ENCODE measurements at regions not wholly inside any gene's neighbourhood (a gene's known extent, or its start where the extent isn't known, plus 50 kb on each side); places are given as distances from the start of the nearest gene placed in this dataset.
"Not testable (repeated sequence)": the region's sequence is repeated elsewhere in the genome, so short reads cannot be mapped to it uniquely, and the experiment has no call there.

GRCh38 chr5:90325093-90325492 lies 84.5 kb downstream of the CETN3 start (continued):
- no peak for TF ChIP-seq JUN (IDR thresholded peaks at IDR 0.05; ENCODE audit: low read depth, low read length)

GRCh38 chr5:90320348-90320747 lies 89.2 kb downstream of the CETN3 start:
- not testable (repeated sequence) for H4K5ac ChIP-seq (ENCODE audit: insufficient read length, low read depth, low read length)

More at GRCh38 chr5:90320348-90320747, 89.2 kb downstream of the CETN3 start:
- H3K4me2 ChIP-seq (ENCODE audit: insufficient read depth in 1 of 2, low read depth in 2 of 2, low read length in 2 of 2); FAIRE-seq; H3K27me3 ChIP-seq (replicated peaks in 1 of 4; ENCODE audit: control insufficient read depth in 3 of 4, extremely low read depth in 1 of 4, insufficient read depth in 3 of 4, low read length in 3 of 4); H3K18ac ChIP-seq (ENCODE audit: extremely low read depth, low read length); H3K79me1 ChIP-seq (ENCODE audit: low read depth, low read length); H2BK20ac ChIP-seq (ENCODE audit: low read length); H4K20me1 ChIP-seq (replicated peaks in 1 of 2; ENCODE audit: control insufficient read depth in 1 of 2, insufficient read depth in 2 of 2, low read length in 2 of 2); H2BK5ac ChIP-seq (ENCODE audit: low read depth, low read length); H4K91ac ChIP-seq (replicated peaks; ENCODE audit: insufficient read length, low read length); H3K4ac ChIP-seq (replicated peaks; ENCODE audit: insufficient read length, low read depth, low read length); H2BK15ac ChIP-seq (ENCODE audit: low read length); H3K14ac ChIP-seq (ENCODE audit: insufficient read length); H3K9me3 ChIP-seq (ENCODE audit: insufficient read depth in 2 of 2, low read depth in 1 of 2, low read length in 1 of 2); CTCF ChIA-PET (ENCODE audit: partially characterized antibody); POLR2A ChIA-PET (ENCODE audit: partially characterized antibody); H3K27ac ChIP-seq (ENCODE audit: low read depth, low read length); H3K79me2 ChIP-seq (ENCODE audit: control insufficient read depth in 1 of 2, insufficient read depth in 2 of 2, low read length in 2 of 2); H2BK120ac ChIP-seq (replicated peaks; ENCODE audit: low read depth, low read length); H3K4me1 ChIP-seq (replicated peaks in 1 of 4; ENCODE audit: control insufficient read depth in 3 of 4, insufficient read depth in 4 of 4, low read length in 3 of 4); H3K56ac ChIP-seq (replicated peaks; ENCODE audit: insufficient read length, low read depth, low read length); H3K36me3 ChIP-seq (ENCODE audit: control insufficient read depth in 2 of 4, insufficient read depth in 4 of 4, low read length in 3 of 4); H3K23me2 ChIP-seq (ENCODE audit: low read depth, low read length); H3K4me3 ChIP-seq (ENCODE audit: extremely low read depth in 1 of 4, insufficient read depth in 2 of 4, low read depth in 3 of 4, low read length in 4 of 4); DNase-seq (ENCODE audit: low read depth in 1 of 2, low spot score in 2 of 2); H2AFZ ChIP-seq (ENCODE audit: low read length); H3K9ac ChIP-seq (replicated peaks in 1 of 4; ENCODE audit: extremely low read depth in 1 of 4, low read depth in 3 of 4, low read length in 3 of 4); H2BK12ac ChIP-seq (ENCODE audit: low read depth, low read length); H4K8ac ChIP-seq (ENCODE audit: extremely low read depth, insufficient read depth, low read length); H3K23ac ChIP-seq (ENCODE audit: insufficient read length); H2AK5ac ChIP-seq (ENCODE audit: low read depth, low read length): not testable (repeated sequence)
